NCI-H82 treated with DMSO at 0.1 percent for 48 hours (cell line): ENCODE measurements at regions not wholly inside any gene's neighbourhood (a gene's known extent, or its start where the extent isn't known, plus 50 kb on each side); places are given as distances from the start of the nearest gene placed in this dataset.
"Not testable (repeated sequence)": the region's sequence is repeated elsewhere in the genome, so short reads cannot be mapped to it uniquely, and the experiment has no call there.

Source experiments
- DNase-seq: peaks from one replicate; lab custom pipeline; 2025; ENCODE audit not compliant: unreplicated experiment; lab: John Stamatoyannopoulos, UW

- peak; percentile 65 for DNase-seq
Observed at GRCh38 chrX:40852586-40852985, 117.2 kb upstream of the MED14 start.

GRCh38 chrX:40853004-40853815, 117.9 kb upstream of the MED14 start:
- DNase-seq = no peak

GRCh38 chrX:40853816-40854123, 118.4 kb upstream of the MED14 start:
- DNase-seq = no peak

- DNase-seq = no peak
Observed at GRCh38 chrX:40854242-40854641, 118.9 kb upstream of the MED14 start.

- no peak for DNase-seq
Observed at GRCh38 chrX:40855411-40855810, 120.1 kb upstream of the MED14 start.

- DNase-seq = no peak
Observed at GRCh38 chrX:40855932-40856515, 120.7 kb upstream of the MED14 start.

GRCh38 chrX:40861952-40862554, 126.7 kb upstream of the MED14 start:
- not testable (repeated sequence) for DNase-seq

- DNase-seq = not testable (repeated sequence)
Observed at GRCh38 chrX:40863260-40863659, 127.9 kb upstream of the MED14 start.

- no peak for DNase-seq
Observed at GRCh38 chrX:40863671-40864070, 128.3 kb upstream of the MED14 start.

- peak; percentile 90 for DNase-seq
Observed at GRCh38 chrX:40864972-40865371, 129.6 kb upstream of the MED14 start.

- DNase-seq = no peak
Observed at GRCh38 chrX:40866893-40867292, 131.6 kb upstream of the MED14 start.

GRCh38 chrX:40867352-40867751, 132.0 kb upstream of the MED14 start:
- no peak for DNase-seq

- DNase-seq = no peak
Observed at GRCh38 chrX:40868868-40869267, 133.5 kb upstream of the MED14 start.

GRCh38 chrX:40870982-40871381, 135.6 kb upstream of the MED14 start:
- DNase-seq = not testable (repeated sequence)

GRCh38 chrX:40871385-40872082, 136.2 kb upstream of the MED14 start:
- no peak for DNase-seq

- no peak for DNase-seq
Observed at GRCh38 chrX:40872351-40872750, 137.0 kb upstream of the MED14 start.

- DNase-seq = no peak
Observed at GRCh38 chrX:40875476-40875875, 140.1 kb upstream of the MED14 start.

- DNase-seq = peak; percentile 12
Observed at GRCh38 chrX:40877887-40878286, 142.5 kb upstream of the MED14 start.

- no peak for DNase-seq
Observed at GRCh38 chrX:40878766-40879165, 143.4 kb upstream of the MED14 start.

GRCh38 chrX:40879172-40879571, 143.8 kb upstream of the MED14 start:
- not testable (repeated sequence) for DNase-seq

- no peak for DNase-seq
Observed at GRCh38 chrX:40880712-40881111, 145.4 kb upstream of the MED14 start.
